HG02588 (cell line): ENCODE measurements at regions not wholly inside any gene's neighbourhood (a gene's known extent, or its start where the extent isn't known, plus 50 kb on each side); places are given as distances from the start of the nearest gene placed in this dataset.
"Not testable (repeated sequence)": the region's sequence is repeated elsewhere in the genome, so short reads cannot be mapped to it uniquely, and the experiment has no call there.

ENCODE experiments used
- ATAC-seq: cut with Tn5 transposase; IDR thresholded peaks from one replicate; pipeline ENCODE4 v1.9.1; 2021; ENCODE audit warnings: mild to moderate bottlenecking, moderate library complexity; ENCODE audit not compliant: unreplicated experiment

- ATAC-seq = no peak
Observed at GRCh38 chr5:67992923-67993322, 222.6 kb upstream of the PIK3R1 start.

GRCh38 chr5:67989456-67989855 lies 226.1 kb upstream of the PIK3R1 start:
- ATAC-seq = no peak

- ATAC-seq = no peak
Observed at GRCh38 chr5:67986761-67987160, 228.8 kb upstream of the PIK3R1 start.

- no peak for ATAC-seq
Observed at GRCh38 chr5:67985686-67986387, 229.7 kb upstream of the PIK3R1 start.

- no peak for ATAC-seq
Observed at GRCh38 chr5:67984546-67984945, 231.0 kb upstream of the PIK3R1 start.

- no peak for ATAC-seq
Observed at GRCh38 chr5:67983251-67984110, 232.1 kb upstream of the PIK3R1 start.

GRCh38 chr5:67982160-67982559 lies 233.4 kb upstream of the PIK3R1 start:
- ATAC-seq = not testable (repeated sequence)

GRCh38 chr5:67978171-67978570 lies 237.4 kb upstream of the PIK3R1 start:
- ATAC-seq = no peak

- no peak for ATAC-seq
Observed at GRCh38 chr5:67976891-67977601, 238.5 kb upstream of the PIK3R1 start.

- ATAC-seq = no peak
Observed at GRCh38 chr5:67976181-67976580, 239.4 kb upstream of the PIK3R1 start.

- ATAC-seq = no peak
Observed at GRCh38 chr5:67974471-67974870, 241.1 kb upstream of the PIK3R1 start.

GRCh38 chr5:67974054-67974453 lies 241.5 kb upstream of the PIK3R1 start:
- ATAC-seq = no peak

- ATAC-seq = no peak
Observed at GRCh38 chr5:67971971-67972821, 243.4 kb upstream of the PIK3R1 start.

- ATAC-seq = no peak
Observed at GRCh38 chr5:67971223-67971830, 244.2 kb upstream of the PIK3R1 start.

GRCh38 chr5:67969631-67970030 lies 245.9 kb upstream of the PIK3R1 start:
- ATAC-seq = no peak

GRCh38 chr5:67969176-67969575 lies 246.4 kb upstream of the PIK3R1 start:
- ATAC-seq = no peak

- no peak for ATAC-seq
Observed at GRCh38 chr5:67966712-67967111, 248.8 kb upstream of the PIK3R1 start.

- ATAC-seq = no peak
Observed at GRCh38 chr5:67964619-67965018, 250.9 kb upstream of the PIK3R1 start.

- ATAC-seq = no peak
Observed at GRCh38 chr5:67963789-67964519, 251.6 kb upstream of the PIK3R1 start.

- no peak for ATAC-seq
Observed at GRCh38 chr5:67960939-67961338, 254.6 kb upstream of the PIK3R1 start.
